Mononuclear cell (primary cell): ENCODE measurements at regions not wholly inside any gene's neighbourhood (a gene's known extent, or its start where the extent isn't known, plus 50 kb on each side); places are given as distances from the start of the nearest gene placed in this dataset.

ENCODE experiments used
- H3K27me3 ChIP-seq: 2 replicates; pipeline ENCODE4 v1.6.0; 2011; ENCODE audit warnings: low read length, control low read depth; ENCODE audit not compliant: insufficient read depth
- H3K4me1 ChIP-seq: 2 replicates; pipeline ENCODE4 v1.5.1; 2011; ENCODE audit warnings: mild to moderate bottlenecking, low read length, control low read depth; ENCODE audit not compliant: insufficient read depth
- H3K4me3 ChIP-seq: 2 replicates; pipeline ENCODE4 v1.5.1; 2011; ENCODE audit warnings: mild to moderate bottlenecking, low read length, moderate library complexity
- H3K9me3 ChIP-seq: 2 replicates; pipeline ENCODE4 v1.5.1; 2011; ENCODE audit warnings: low read depth, mild to moderate bottlenecking, control low read depth, low read length

DNA sequence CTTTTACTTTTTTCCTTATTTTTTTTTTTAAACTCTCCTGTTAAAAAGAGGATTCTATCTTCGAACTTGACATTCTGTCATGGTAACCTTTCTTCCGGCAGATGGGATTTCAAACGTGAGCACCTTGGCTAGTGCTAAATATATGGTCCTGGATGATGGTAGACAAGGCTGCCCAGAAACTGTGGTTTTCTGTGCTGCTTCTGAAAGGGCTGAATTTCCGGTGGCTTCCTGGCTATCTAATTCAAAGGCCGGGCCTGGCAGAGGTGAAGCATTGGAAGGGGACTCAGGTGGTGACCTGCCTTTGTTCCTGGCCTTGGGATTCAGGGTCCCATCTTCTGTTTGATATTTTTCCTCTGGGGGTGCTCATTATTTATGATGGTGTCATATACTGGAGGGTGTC lies 118.6 kb upstream of the MYL2 start:
- Histone ChIP-seq H3K4me1 (peaks cover 5% of the 10 kb centered on the region), H3K4me3 (no peak overlapping the region), H3K9me3 (no peaks in the 10 kb centered on the region), H3K27me3 (peaks cover 39% of the 10 kb centered on the region)

DNA sequence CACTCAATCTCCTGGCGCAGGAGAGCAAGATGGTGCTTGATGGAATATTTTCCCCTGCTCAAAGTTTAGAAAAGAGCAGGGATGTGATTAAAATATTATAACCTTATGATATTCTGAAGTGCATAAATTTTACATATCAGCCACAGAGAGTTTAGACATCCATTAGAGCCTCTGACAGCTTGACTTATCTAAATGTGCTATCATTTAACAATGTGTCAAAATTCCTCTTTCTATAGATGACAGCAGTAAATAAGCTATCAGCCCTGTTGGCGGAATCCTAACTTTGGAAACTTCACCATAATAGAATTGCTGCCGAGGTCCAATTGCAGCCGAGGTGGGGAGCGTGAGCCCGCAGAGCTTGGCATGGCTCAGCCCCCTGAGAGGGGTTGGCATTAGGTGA lies 117.7 kb upstream of the MYL2 start:
- H3K9me3 ChIP-seq = no peaks in the 10 kb centered on the region
- no peak overlapping the region for H3K4me3 ChIP-seq
- peaks cover 44% of the 10 kb centered on the region for H3K27me3 ChIP-seq
- peaks cover 10% of the 10 kb centered on the region for H3K4me1 ChIP-seq

DNA sequence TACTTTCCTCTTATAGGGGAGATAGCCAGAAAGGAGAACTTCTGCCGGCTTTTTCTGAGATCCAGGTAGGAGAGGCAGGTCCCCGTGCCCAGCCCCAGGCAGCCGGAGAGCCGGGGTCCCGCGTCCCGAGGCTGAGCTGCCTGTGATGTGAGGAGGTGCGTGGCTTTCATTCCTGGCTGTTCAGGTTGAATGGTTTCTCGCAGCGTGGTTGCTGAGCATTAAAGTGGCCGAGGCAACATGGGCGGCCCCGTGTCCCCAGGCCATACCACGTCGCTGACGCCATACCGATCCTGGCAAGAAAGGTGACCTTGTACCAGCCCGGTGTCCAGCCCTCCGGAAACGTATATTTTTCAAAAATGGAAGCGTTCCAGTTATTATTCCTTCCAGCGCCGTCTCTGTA lies 116.7 kb upstream of the MYL2 start:
- Histone ChIP-seq H3K9me3 (no peaks in the 10 kb centered on the region), H3K27me3 (peaks cover 54% of the 10 kb centered on the region)

DNA sequence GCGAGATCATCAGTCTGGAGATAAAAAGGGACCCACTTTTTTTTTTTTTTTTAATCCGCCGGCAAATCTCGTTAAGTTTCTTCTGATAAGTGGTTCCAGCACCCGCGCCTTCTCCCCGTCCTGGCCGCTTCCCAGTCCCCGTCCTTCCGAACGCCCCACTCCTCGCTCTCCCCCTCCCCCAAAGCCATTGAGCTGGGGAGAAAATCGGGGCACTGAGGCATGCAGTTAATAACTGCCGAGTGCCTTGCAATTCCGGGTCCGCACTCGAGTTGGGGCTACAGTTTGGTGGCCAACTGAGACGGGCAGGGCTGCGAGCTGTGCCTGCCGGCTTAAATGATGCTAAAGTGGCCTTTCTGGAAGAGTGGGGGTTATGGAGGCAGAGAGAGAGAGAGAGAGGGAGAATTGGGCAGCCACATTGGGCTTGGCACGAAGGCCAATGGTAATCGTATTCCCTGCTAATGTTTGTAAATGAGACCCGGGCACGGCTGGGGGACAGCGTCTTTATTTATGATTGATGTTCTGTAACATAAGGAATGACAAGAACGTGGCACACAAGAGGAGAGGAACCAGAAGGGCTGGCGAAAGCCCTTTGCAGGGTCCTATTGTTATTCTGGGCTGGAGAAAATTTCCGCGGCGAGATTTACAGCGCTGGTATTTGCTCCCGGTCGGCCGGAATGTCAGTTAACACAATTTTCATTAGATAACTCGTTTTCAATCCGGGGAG lies 115.4 kb upstream of the MYL2 start:
- Histone ChIP-seq H3K4me1 (peaks cover 10% of the 10 kb centered on the region), H3K27me3 (peaks cover 67% of the 10 kb centered on the region), H3K9me3 (no peaks in the 10 kb centered on the region), H3K4me3 (no peak overlapping the region)

More for the DNA sequence above, 116.7 kb upstream of the MYL2 start:
- Histone ChIP-seq H3K4me3 (no peak overlapping the region), H3K4me1 (peaks cover 10% of the 10 kb centered on the region)

DNA sequence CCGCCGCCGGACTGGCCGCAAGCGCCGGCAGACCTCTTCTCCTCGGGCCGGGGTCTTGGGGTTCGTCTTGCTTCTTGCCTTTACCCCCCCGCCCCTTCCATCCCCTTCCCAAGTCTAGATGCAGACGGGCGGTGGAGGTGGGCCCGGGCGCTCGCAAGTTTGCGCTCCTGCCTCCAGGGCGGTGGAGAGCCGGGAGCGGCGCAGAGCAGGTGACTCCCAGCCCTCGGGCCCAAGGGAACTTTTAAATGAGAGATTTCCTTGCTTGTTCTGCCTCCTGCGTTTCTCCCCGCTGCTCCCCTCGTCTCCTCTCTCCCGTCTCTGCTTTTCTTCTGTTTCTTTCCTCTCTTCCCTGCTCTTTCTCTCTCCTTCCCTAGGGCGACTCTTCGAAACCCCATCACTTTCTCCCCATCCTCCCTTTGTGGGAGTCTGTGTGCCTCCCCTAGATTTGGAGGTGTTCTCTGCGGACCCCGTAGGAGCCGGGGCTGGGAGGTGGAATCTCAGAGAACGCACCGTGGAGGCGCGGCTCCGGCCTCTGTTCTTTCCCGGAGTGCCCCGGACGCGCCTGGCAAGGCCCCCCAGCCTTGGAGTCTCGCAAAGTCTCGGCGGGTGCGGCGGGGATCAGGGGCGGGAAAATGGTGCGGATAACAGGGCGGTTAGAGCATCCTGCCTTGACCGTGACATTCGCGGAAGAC lies 114.7 kb upstream of the MYL2 start:
- H3K4me3 ChIP-seq = no peak overlapping the region
- H3K27me3 ChIP-seq = peaks cover 74% of the 10 kb centered on the region
- H3K9me3 ChIP-seq = no peaks in the 10 kb centered on the region
- H3K4me1 ChIP-seq = peaks cover 10% of the 10 kb centered on the region

DNA sequence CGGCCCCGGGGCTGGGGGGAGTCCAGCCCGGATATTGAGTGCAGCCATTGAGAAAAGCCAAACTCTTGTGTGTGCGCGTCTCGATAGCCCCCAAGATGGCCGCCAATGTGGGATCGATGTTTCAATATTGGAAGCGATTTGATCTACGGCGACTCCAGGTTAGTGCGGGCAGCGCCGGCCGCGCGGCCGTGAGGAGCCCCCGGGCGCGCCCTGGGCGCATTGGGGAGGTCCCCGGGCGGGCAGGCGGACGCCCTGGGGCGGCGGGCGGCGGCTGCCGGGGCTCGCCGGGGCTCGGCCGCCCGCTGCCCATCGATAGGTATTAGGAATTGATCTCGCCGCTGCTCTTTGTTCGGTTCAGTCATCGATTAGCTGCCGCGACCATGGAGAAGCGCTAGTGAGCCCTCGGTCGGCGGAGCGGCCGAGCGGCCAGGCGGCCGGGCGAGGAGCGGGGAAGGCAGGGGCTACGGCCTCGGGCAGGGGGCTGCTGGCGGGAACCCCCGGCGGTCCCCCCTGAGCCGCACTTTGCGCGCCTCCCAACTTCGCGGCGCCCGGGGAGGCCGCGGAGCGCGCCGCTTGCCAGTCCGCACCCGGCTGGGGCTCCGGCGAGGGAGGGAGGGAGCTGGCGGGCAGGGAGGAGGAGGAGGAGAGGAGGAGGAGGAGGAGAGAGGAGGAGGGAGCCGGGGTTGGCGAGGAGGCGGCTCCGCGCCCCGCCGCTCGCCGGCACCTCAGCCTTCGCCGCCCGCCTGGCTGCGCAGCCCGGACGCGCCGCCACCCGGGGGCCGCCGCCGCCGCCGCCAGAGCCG lies 113.9 kb upstream of the MYL2 start, which contains the start of gene CUX2:
CUX2 (plus strand) TSS at position 83 of the 803 bp plus-strand sequence.
- Histone ChIP-seq H3K4me1 (peaks cover 10% of the 10 kb centered on the region), H3K27me3 (peaks cover 82% of the 10 kb centered on the region), H3K9me3 (no peaks in the 10 kb centered on the region), H3K4me3 (no peak within 1 kb of the TSS)

DNA sequence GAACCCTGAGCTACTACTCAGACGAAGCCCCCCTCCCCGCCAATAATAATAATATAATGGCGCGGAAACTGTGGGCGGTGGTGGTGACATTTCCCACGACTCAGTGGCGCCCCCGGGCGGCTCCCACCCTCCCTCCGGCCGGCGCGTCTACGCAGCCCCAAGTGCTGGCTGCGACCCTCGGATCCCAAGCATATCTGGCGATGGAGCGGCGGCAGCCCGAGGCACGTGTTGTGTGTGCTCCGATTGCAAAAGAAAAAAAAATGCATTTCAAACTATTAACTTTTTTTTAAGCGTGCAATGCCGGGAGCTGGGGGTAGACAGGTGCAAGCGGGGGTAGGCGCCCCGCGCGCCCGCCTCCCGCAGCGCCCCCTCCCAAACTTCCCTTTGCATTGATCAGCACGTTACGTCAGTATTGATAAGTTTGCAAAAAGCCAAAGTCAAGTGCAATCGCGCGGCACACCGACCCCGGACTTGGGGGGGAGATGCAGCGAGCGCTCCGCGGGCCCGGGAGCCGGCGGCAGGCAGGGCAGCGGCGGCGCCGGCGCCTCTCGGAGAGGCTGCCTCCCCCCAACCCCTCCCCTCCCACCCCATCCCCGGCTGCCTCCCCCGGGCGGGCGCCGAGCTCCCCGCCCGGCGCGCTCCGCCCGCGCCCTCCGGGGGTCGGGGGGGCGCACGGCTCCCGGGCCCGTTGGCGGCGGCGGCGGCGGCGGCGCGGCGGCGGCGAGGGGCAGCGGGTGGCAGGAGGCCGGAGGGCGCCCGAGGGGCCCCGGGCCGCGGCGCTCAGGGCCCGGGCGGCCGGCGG lies 113.1 kb upstream of the MYL2 start:
- peaks cover 10% of the 10 kb centered on the region for H3K4me1 ChIP-seq
- no peaks in the 10 kb centered on the region for H3K9me3 ChIP-seq
- peaks cover 76% of the 10 kb centered on the region for H3K27me3 ChIP-seq
- H3K4me3 ChIP-seq = no peak overlapping the region

DNA sequence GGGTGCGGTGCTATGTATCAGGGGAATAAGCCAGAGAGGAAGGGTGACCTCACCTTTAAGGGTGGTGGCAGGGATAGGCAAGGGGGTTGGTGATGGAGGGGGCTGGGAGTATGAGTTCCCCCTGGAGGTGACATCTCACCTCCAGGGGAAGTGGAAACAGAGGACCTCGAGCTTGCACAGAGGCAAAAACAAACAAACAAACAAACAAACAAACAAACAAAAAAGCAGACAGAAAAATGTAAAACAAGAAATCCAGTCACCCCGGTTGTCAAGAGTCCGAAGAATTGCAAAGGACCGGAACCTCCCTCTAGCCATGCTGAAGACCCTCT lies 112.2 kb upstream of the MYL2 start:
- H3K9me3 ChIP-seq = no peaks in the 10 kb centered on the region
- H3K27me3 ChIP-seq = peaks cover 67% of the 10 kb centered on the region
- H3K4me1 ChIP-seq = peaks cover 10% of the 10 kb centered on the region
- no peak overlapping the region for H3K4me3 ChIP-seq

DNA sequence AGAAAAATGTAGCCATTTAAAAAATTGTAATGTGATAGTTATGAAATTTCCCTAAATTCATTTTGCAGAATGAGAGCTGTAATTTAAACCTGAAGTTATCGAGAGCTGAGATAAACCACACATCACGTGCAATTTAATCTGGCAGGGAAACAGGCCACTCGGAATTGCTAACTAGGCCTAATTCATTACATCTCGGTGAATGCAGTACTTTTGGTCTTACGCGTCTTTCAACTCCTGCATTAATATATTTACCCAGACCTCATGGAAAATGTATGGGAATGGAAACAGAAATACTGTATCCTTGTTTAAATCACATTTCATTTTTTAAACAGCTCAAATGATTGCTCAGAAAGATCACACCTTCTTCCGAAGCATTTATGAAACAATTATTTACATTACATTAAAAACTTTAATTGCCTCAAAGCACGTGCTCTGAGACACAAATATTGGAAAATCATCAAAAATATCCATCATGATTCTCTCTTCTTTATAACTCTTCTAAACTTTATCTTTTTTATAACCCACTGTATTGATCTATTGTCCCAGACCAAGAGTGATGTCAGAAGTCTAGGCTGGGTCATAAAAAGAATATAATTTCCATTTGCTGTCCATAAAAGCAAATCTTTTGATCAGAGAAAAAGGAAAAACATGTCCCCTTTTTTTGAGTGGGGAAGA lies 111.7 kb upstream of the MYL2 start:
- Histone ChIP-seq H3K9me3 (no peaks in the 10 kb centered on the region), H3K27me3 (peaks cover 61% of the 10 kb centered on the region), H3K4me3 (no peak overlapping the region), H3K4me1 (peaks cover 10% of the 10 kb centered on the region)

DNA sequence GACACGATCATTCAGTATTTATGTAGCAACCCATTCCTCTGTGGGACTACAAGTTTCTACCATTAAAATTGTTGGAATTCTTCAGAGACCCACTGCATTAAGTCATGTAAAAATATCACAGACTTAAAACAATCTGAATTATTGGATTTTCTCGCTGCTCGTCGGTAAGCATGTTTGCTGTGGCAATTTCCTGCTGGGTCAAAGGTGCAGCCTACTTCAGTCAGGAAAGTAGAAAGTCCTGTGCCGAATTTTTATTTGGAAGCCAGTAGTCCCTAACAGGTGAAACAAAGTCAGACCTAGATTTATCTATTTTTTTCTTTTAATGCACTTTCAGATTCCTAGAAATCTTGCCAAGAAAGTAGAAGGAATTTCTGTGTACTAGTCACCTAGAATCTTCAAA lies 110.4 kb upstream of the MYL2 start:
- H3K4me1 ChIP-seq = peaks cover 10% of the 10 kb centered on the region

DNA sequence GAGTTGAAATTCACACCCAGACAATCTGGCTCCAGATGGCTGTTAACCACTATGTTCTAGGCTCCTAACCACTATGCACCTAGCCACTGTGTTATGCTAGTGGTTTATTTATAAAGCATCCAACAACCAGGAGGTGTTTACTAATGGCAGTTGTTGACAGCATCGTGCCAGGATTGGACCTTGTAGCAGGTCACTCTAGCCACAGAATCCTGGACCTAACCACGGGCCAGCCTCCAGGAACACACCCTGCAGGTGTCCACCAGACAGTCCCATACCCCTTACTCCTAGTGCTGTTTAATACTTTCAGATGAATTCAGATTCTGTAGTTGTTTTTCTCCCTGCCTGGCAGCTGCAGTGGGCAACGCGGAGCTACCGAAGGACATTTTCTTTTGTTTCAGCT lies 109.4 kb upstream of the MYL2 start:
- Histone ChIP-seq H3K9me3 (no peaks in the 10 kb centered on the region), H3K4me3 (no peak overlapping the region), H3K4me1 (peaks cover 5% of the 10 kb centered on the region), H3K27me3 (peaks cover 42% of the 10 kb centered on the region)

More for the DNA sequence above, 110.4 kb upstream of the MYL2 start:
- H3K4me3 ChIP-seq = no peak overlapping the region
- H3K27me3 ChIP-seq = peaks cover 51% of the 10 kb centered on the region
- H3K9me3 ChIP-seq = no peaks in the 10 kb centered on the region

DNA sequence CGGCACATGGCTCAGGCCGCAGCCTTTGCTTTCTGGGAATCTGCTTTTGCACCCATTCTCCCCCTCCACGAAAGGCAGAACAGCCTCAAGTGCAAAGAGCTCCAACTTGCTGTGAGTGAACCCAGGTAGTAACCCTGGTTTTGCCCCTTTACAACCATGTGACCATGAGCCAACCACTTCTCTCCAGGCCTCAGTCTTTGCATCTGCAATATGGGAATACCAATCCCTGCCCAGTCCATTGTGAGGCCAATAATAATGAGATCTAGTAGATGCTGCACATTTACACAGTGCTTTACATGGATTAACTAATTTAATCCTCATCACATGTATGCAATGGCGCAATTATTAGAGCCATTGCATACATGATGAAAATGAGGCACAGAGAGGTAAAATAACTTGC lies 108.9 kb upstream of the MYL2 start:
- peaks cover 42% of the 10 kb centered on the region for H3K27me3 ChIP-seq
- no peak overlapping the region for H3K4me3 ChIP-seq
- no peaks in the 10 kb centered on the region for H3K9me3 ChIP-seq
- peaks cover 6% of the 10 kb centered on the region for H3K4me1 ChIP-seq

DNA sequence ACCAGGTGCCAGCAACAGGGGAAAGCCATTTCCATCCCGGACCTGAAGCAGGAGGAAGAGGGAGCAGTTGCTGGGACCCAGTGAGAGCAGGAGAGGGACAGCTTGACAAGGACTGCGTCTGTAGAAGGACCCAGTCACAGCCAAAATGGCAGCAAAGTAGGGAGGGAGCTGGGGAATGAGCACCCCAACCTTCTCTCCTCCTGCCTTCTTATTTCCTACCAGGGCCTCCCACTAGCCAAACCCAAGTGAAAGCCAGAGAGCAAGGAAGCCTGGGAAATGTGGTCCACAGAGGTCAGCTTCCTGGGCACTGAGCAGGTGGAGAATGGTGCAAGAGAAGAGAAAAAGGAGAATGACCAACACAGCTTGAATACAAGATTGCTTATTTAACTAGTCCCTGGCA lies 108.5 kb upstream of the MYL2 start:
- H3K4me3 ChIP-seq = no peak overlapping the region
- peaks cover 42% of the 10 kb centered on the region for H3K27me3 ChIP-seq
- peaks cover 7% of the 10 kb centered on the region for H3K4me1 ChIP-seq
- no peaks in the 10 kb centered on the region for H3K9me3 ChIP-seq

DNA sequence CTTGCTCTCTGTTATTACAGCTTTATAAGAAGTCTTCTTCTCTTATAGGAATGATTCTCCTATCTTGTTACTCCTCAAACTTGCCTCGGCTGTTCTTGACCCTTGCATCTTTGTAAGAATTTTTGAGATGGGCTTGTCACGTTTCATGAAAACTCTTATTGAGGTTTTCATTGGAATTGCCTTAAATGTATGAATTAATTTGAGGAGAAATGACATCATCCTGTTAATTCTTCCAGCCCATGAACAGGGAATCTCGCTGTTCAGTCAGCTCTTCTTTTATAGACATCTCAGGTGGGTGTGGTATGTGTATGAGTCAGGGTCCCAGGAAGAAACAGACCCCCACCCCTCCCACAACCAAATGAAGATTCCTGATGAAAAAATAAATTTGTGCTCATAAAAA lies 107.1 kb upstream of the MYL2 start:
- Histone ChIP-seq H3K4me1 (peaks cover 3% of the 10 kb centered on the region), H3K4me3 (no peak overlapping the region), H3K9me3 (no peaks in the 10 kb centered on the region), H3K27me3 (peaks cover 32% of the 10 kb centered on the region)
